Spleen (tissue), 11 donors: ENCODE measurements at regions not wholly inside any gene's neighbourhood (a gene's known extent, or its start where the extent isn't known, plus 50 kb on each side); places are given as distances from the start of the nearest gene placed in this dataset.

Experiments used
- DNase-seq: peaks from one replicate; pipeline ENCODE4 v3.0.0-alpha.2; 2020
- H3K27ac ChIP-seq, 8 donors: fragments of 200-600 bp; sonication (generic) in 7 of 8; 1 replicate in 4 of 8; 2 replicates in 4 of 8; pipeline versions ENCODE4 v1.5.0 to v1.8.0; 2016 to 2021; ENCODE audit warnings: inconsistent platforms in 4 of 8, mild to moderate bottlenecking in 4 of 8, moderate library complexity in 1 of 8
- H3K27me3 ChIP-seq, 7 donors: fragments of 200-600 bp; sonication (generic) in 6 of 7; replicated peaks in 1 of 7; 1 replicate in 4 of 7; 2 replicates in 3 of 7; pipeline versions ENCODE4 v1.5.0 to v1.8.0; 2016 to 2021; ENCODE audit warnings: inconsistent platforms in 3 of 7, mild to moderate bottlenecking in 1 of 7
- H3K36me3 ChIP-seq, 6 donors: fragments of 200-600 bp; sonication (generic) in 5 of 6; 1 replicate in 4 of 6; 2 replicates in 2 of 6; pipeline versions ENCODE4 v1.5.0 to v1.8.0; 2016 to 2021; ENCODE audit warnings: inconsistent platforms in 2 of 6
- H3K4me1 ChIP-seq, 6 donors: fragments of 200-600 bp; sonication (generic) in 5 of 6; 1 replicate in 3 of 6; 2 replicates in 3 of 6; pipeline versions ENCODE4 v1.5.0 to v1.8.0; 2016 to 2021; ENCODE audit warnings: inconsistent platforms in 3 of 6
- H3K4me3 ChIP-seq, 8 donors: fragments of 200-600 bp; sonication (generic) in 7 of 8; 1 replicate in 4 of 8; 2 replicates in 4 of 8; pipeline versions ENCODE4 v1.5.0 to v1.8.0; 2016 to 2021; ENCODE audit warnings: inconsistent platforms in 4 of 8, mild to moderate bottlenecking in 4 of 8, moderate library complexity in 2 of 8
- H3K9me3 ChIP-seq, 8 donors: fragments of 200-600 bp; sonication (generic) in 7 of 8; 1 replicate in 4 of 8; 2 replicates in 4 of 8; pipeline versions ENCODE4 v1.5.0 to v1.8.0; 2016 to 2021; ENCODE audit warnings: inconsistent platforms in 4 of 8
- POLR2A ChIP-seq, 3 donors: fragments of 450-650 bp; IDR thresholded peaks; one replicate each; pipeline ENCODE4 v1.5.1; 2017; ENCODE audit warnings: antibody characterized with exemption in 3 of 3, mild to moderate bottlenecking in 1 of 3
- POLR2AphosphoS5 ChIP-seq, 3 donors: sonication (generic); formaldehyde crosslinking; IDR thresholded peaks; one replicate each; pipeline ENCODE4 v1.5.1; 2017; ENCODE audit warnings: antibody characterized with exemption in 3 of 3
- WGBS, 5 donors: extraction: QIAGEN DNeasy Blood & Tissue Kit in 3 of 5; methylation state at CpG; one replicate each; pipeline versions ENCODE4 v1.1.5 to v1.1.7; 2013 to 2018; 5-methylcytosine and 5-hydroxymethylcytosine counted together
- intact Hi-C: fragments of 100-400 bp; cut with DNase I; formaldehyde crosslinking; loops from one replicate; pipeline ENCODE4 v1.15.0; 2023; ENCODE audit warnings: low total_unique reads
- TF ChIP-seq, protein P1 (sequence below), 11 experiments: fragments of 200-600 bp in 7 of 11; fragments of 450-650 bp in 4 of 11; sonication (generic) in 4 of 11; IDR thresholded peaks in 8 of 11; conservative IDR thresholded peaks in 3 of 11; 1 replicate in 7 of 11; 2 replicates in 4 of 11; pipeline versions ENCODE4 v1.4.0 to v1.8.0; 2016 to 2021; ENCODE audit warnings: antibody characterized with exemption in 11 of 11, inconsistent platforms in 4 of 11, mild to moderate bottlenecking in 1 of 11
- donor health status: healthy with polysubstance abuse.
- donor health status: DM: no; HTN: no; CAD: no; lungs with moderate emphysema.
- donor health status: DM: no; HTN: no; CAD: no.
- donor health status: Bipolar disorder and iron deficiency.
- donor health status: healthy.
- donor health status: DM: no; HTN: no; CAD: no.
- donor health status: DM: yes; HTN: yes; CAD: no.

GRCh38 chr4:71253545-71253944, 85.3 kb upstream of the SLC4A4 start:
- Histone ChIP-seq H3K36me3 (no peaks in the 10 kb centered on the region), H3K27ac (peak overlapping the region in 1 of 8 donors; percentile 60), H3K4me3 (no peak overlapping the region), H3K9me3 (no peaks in the 10 kb centered on the region), H3K27me3 (no peaks in the 10 kb centered on the region), H3K4me1 (peaks cover 0 to 16% (median 0%) of the 10 kb centered on the region in 6 donors)
- 69 to 95% (median 73%) methylated on average over 1 of the region's 1 CpG for WGBS, 5 donors
- no peak for DNase-seq
- TF ChIP-seq POLR2AphosphoS5 (IDR thresholded peaks at IDR 0.05) (no peak), POLR2A (IDR thresholded peaks at IDR 0.05) (no peak)
- TF ChIP-seq, protein P1, sequence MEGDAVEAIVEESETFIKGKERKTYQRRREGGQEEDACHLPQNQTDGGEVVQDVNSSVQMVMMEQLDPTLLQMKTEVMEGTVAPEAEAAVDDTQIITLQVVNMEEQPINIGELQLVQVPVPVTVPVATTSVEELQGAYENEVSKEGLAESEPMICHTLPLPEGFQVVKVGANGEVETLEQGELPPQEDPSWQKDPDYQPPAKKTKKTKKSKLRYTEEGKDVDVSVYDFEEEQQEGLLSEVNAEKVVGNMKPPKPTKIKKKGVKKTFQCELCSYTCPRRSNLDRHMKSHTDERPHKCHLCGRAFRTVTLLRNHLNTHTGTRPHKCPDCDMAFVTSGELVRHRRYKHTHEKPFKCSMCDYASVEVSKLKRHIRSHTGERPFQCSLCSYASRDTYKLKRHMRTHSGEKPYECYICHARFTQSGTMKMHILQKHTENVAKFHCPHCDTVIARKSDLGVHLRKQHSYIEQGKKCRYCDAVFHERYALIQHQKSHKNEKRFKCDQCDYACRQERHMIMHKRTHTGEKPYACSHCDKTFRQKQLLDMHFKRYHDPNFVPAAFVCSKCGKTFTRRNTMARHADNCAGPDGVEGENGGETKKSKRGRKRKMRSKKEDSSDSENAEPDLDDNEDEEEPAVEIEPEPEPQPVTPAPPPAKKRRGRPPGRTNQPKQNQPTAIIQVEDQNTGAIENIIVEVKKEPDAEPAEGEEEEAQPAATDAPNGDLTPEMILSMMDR (IDR thresholded peaks at IDR 0.05 in 8 of 11, conservative IDR thresholded peaks at IDR 0.05 in 3 of 11): no peak
- intact Hi-C loops: no loop called here

DNA sequence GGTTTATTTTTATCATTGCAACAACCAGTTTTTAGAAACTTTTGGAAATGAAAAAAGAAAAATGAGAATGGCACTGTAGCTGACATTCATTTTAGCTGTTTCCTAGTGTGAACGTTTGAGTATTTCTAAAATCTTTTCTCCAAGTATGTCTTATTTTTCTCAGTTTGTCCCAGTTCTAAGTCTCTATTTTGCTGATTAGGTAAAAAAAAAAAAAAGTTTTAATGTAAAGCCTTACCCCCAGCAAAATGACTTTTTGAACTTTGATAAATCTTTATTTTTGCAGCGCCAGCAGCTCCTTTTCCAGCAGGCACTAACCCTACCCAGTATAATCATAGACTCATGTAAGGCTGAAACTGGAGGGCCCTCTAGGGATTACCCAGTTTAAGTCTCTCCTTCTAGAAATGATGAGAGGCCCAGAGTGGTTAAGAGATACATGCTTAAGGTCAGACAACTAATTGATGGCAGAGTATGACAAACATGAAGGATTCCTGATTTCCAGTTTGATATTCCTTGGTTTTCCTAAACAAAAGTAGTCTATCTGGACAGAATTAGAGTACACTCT, 84.3 kb upstream of the SLC4A4 start:
- DNase-seq: no peak
- Histone ChIP-seq H3K4me1 (peaks cover 0 to 16% (median 0%) of the 10 kb centered on the region in 6 donors), H3K4me3 (no peak overlapping the region), H3K9me3 (no peaks in the 10 kb centered on the region), H3K27ac (peak overlapping the region in 3 of 8 donors; percentile 24 to 60 (median 31)), H3K27me3 (no peaks in the 10 kb centered on the region), H3K36me3 (no peaks in the 10 kb centered on the region)
- intact Hi-C loops: no loop called here
- 63 to 78% (median 71%) methylated on average over 2 of the region's 2 CpGs for WGBS, 5 donors
- TF ChIP-seq POLR2AphosphoS5 (IDR thresholded peaks at IDR 0.05) (no peak), POLR2A (IDR thresholded peaks at IDR 0.05) (no peak)
- TF ChIP-seq, protein P1 (IDR thresholded peaks at IDR 0.05 in 8 of 11, conservative IDR thresholded peaks at IDR 0.05 in 3 of 11): no peak

DNA sequence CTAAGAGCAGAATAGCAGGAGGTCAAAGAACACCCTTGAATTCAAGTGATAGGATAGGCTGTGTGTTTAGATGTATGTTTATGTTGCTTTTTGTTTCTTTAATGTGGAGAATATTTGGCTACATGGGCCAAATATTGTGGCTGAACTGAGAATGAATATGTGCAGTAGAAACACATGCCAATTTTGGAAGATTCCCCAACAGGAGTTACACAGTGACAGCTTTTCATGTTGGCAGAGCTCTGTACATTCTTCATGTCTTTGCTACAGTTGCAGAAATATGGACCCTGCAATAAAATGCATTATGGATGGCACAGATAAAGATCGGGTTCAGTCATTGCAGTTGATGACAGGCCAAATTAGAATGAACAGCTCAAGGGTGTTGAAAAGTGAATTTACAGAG, 82.8 kb upstream of the SLC4A4 start:
- H3K27ac ChIP-seq: no peak overlapping the region
- no peaks in the 10 kb centered on the region for H3K9me3 ChIP-seq
- H3K4me3 ChIP-seq: no peak overlapping the region
- H3K36me3 ChIP-seq: no peaks in the 10 kb centered on the region
- 89 to 100% (median 94%) methylated on average over 1 of the region's 1 CpG for WGBS, 5 donors
- peaks cover 0 to 26% (median 0%) of the 10 kb centered on the region in 6 donors for H3K4me1 ChIP-seq
- no peaks in the 10 kb centered on the region for H3K27me3 ChIP-seq
- no peak for DNase-seq
- intact Hi-C loops: no loop called here
- TF ChIP-seq POLR2A (IDR thresholded peaks at IDR 0.05): no peak
- TF ChIP-seq POLR2AphosphoS5 (IDR thresholded peaks at IDR 0.05): no peak
- TF ChIP-seq, protein P1 (IDR thresholded peaks at IDR 0.05 in 8 of 11, conservative IDR thresholded peaks at IDR 0.05 in 3 of 11): no peak

GRCh38 chr4:71257761-71258160, 81.1 kb upstream of the SLC4A4 start:
- Histone ChIP-seq H3K36me3 (no peaks in the 10 kb centered on the region), H3K27ac (no peak overlapping the region), H3K4me1 (peaks cover 0 to 27% (median 0%) of the 10 kb centered on the region in 6 donors), H3K27me3 (no peaks in the 10 kb centered on the region), H3K9me3 (no peaks in the 10 kb centered on the region), H3K4me3 (no peak overlapping the region)
- intact Hi-C loops: no loop called here
- TF ChIP-seq, protein P1 (IDR thresholded peaks at IDR 0.05 in 8 of 11, conservative IDR thresholded peaks at IDR 0.05 in 3 of 11): no peak
- WGBS, 5 donors: 58 to 63% (median 62%) methylated on average over 3 of the region's 3 CpGs
- DNase-seq: no peak
